GM12892 (cell line): ENCODE measurements at regions not wholly inside any gene's neighbourhood (a gene's known extent, or its start where the extent isn't known, plus 50 kb on each side); places are given as distances from the start of the nearest gene placed in this dataset.

Experiments
- DNase-seq: peaks from one replicate; pipeline ENCODE4 v3.0.0; 2011; ENCODE audit not compliant: insufficient read length
- FAIRE-seq: peaks from 2 replicates; lab custom pipeline; 2011; peaks lifted over from hg19 to GRCh38; lab: Jason Lieb, UNC
- POLR2A ChIP-seq: IDR thresholded peaks from 2 replicates; pipeline ENCODE4 v1.6.1; 2011; ENCODE audit warnings: low read depth, low read length, control low read depth
- POLR2AphosphoS5 ChIP-seq: IDR thresholded peaks from 2 replicates; pipeline ENCODE4 v1.6.1; 2011; ENCODE audit warnings: low read depth, low read length, control low read depth
- TAF1 ChIP-seq: IDR thresholded peaks from 2 replicates; pipeline ENCODE4 v1.6.1; 2011; ENCODE audit warnings: low read depth, mild to moderate bottlenecking, control low read depth, low read length, borderline replicate concordance

GRCh38 chr5:143870362-143870761 lies 58.4 kb downstream of the HMHB1 start:
- FAIRE-seq: no peak
- no peak for DNase-seq
- TF ChIP-seq TAF1 (no peak), POLR2AphosphoS5 (no peak), POLR2A (no peak)

DNA sequence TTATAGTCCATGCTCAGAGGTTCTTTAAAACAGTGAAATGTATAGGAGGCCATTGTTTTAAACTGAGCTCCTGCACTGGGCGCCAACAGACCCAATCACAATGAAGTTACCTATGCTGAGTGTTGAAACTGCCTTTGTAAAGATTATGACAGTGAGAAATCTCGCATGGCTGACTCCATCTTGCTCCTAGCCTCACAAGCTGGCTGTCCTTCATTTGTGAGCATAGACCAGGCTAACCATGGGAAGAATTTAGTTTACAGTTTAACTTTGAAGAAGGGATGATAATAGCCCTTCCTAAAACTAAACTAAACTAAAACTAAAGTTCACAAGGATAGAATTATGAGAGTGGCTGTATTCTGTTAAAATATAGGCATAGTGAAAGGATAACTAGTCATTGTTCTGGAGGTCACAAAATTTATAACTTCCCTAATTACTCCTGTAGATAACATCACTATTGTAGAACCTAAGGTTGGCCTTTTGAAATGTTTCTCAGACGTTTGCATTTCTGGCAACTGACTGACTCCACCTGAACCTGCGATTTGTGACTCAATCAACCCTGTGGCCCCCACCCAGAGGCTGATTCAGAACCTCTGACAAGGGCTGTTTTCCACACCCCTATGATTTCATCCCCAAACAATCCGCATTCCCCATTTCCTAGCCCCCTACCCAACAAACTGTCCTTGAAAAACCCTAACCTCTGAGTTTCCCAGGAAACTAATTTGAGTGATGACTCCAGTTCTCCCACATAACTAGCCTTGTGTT lies 59.1 kb downstream of the HMHB1 start:
- no peak for FAIRE-seq
- TF ChIP-seq TAF1 (no peak), POLR2A (no peak), POLR2AphosphoS5 (no peak)
- DNase-seq: no peak

- no peak for FAIRE-seq
Observed at GRCh38 chr5:143871672-143872071, 59.7 kb downstream of the HMHB1 start.

GRCh38 chr5:143874312-143874711 lies 62.4 kb downstream of the HMHB1 start:
- FAIRE-seq (no peak), DNase-seq (no peak)
- TF ChIP-seq POLR2AphosphoS5 (no peak), TAF1 (no peak), POLR2A (no peak)

More at GRCh38 chr5:143871672-143872071, 59.7 kb downstream of the HMHB1 start:
- DNase-seq: no peak
- no peak for TF ChIP-seq TAF1
- no peak for TF ChIP-seq POLR2A
- no peak for TF ChIP-seq POLR2AphosphoS5

- DNase-seq: no peak
- no peak for FAIRE-seq
- TF ChIP-seq POLR2A (no peak), TAF1 (no peak), POLR2AphosphoS5 (no peak)
Observed at GRCh38 chr5:143877196-143877595, 65.2 kb downstream of the HMHB1 start.

DNA sequence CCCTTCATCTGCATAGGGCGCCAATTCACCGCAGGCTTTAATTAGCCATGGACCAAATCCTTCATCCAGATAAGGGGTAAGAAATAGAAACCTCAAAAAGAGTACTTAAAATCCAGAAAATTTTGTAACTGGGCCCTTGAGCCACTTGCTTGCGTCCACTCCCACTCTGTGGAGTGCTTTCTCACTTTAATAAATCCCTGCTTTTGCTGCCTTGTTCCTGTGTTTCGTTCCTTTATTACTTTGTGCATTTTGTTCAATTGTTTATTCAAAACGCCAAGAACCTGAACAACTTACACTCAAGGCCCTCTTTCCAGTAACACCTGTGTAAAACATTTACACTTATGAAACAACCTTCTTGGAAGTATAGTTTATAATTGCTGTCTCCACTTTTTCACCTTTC lies 66.5 kb downstream of the HMHB1 start:
- TF ChIP-seq POLR2AphosphoS5: no peak
- TF ChIP-seq POLR2A: no peak
- TF ChIP-seq TAF1: no peak
- DNase-seq (no peak), FAIRE-seq (no peak)

GRCh38 chr5:143879646-143880045 lies 67.7 kb downstream of the HMHB1 start:
- FAIRE-seq: no peak
- TF ChIP-seq POLR2AphosphoS5 (no peak), POLR2A (no peak), TAF1 (no peak)
- DNase-seq: no peak

- FAIRE-seq: no peak
- TF ChIP-seq POLR2AphosphoS5 (no peak), POLR2A (no peak), TAF1 (no peak)
- no peak for DNase-seq
Observed at GRCh38 chr5:143880178-143880577, 68.2 kb downstream of the HMHB1 start.

DNA sequence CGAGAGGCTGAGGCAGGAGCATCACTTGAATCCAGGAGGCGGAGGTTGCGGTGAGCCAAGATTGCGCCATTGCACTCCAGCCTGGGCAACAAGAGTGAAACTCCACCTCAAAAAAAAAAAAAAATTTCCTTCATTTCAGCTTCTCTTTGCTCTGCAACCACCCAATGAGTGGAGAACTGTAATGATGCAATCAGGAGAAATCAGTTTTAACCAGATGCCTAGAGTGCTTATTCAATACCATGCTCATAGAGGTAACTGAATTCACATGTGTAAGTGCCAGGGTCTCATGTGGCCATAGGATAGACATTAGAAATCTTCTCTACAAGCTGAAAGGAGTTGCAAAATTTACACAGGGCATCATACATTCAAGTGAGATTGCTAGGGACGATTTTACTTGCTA lies 70.6 kb downstream of the HMHB1 start:
- FAIRE-seq (no peak), DNase-seq (no peak)
- TF ChIP-seq TAF1: no peak

GRCh38 chr5:143886096-143886495 lies 74.1 kb downstream of the HMHB1 start:
- DNase-seq (no peak), FAIRE-seq (no peak)
- TF ChIP-seq POLR2AphosphoS5 (no peak), TAF1 (no peak), POLR2A (no peak)

- no peak for TF ChIP-seq POLR2AphosphoS5
- no peak for TF ChIP-seq TAF1
- TF ChIP-seq POLR2A: no peak
- no peak for FAIRE-seq
- DNase-seq: no peak
Observed at GRCh38 chr5:143886651-143887638, 75.0 kb downstream of the HMHB1 start.
